ENCODE measurements at regions not wholly inside any gene's neighbourhood (a gene's known extent, or its start where the extent isn't known, plus 50 kb on each side); places are given as distances from the start of the nearest gene placed in this dataset.

GRCh38 chr2:226079196-226079595 is 679.7 kb downstream of the NYAP2 start:
- no peak for DNase-seq (ENCODE audit: low read depth)

GRCh38 chr2:226078666-226079065 is 679.2 kb downstream of the NYAP2 start:
- DNase-seq (ENCODE audit: low read depth): no peak

GRCh38 chr2:226077841-226078240 is 678.3 kb downstream of the NYAP2 start:
- no peak for DNase-seq (ENCODE audit: low read depth)

GRCh38 chr2:226077031-226077430 is 677.5 kb downstream of the NYAP2 start:
- DNase-seq (ENCODE audit: low read depth): no peak

GRCh38 chr2:226076529-226076928 is 677.0 kb downstream of the NYAP2 start:
- DNase-seq (ENCODE audit: low read depth): no peak

- DNase-seq (ENCODE audit: low read depth): no peak
These were observed 674.9 kb downstream of the NYAP2 start for GRCh38 chr2:226074391-226074790.

- DNase-seq (ENCODE audit: low read depth): no peak
These were observed 674.1 kb downstream of the NYAP2 start for GRCh38 chr2:226073496-226074160.

GRCh38 chr2:226066873-226067272 is 667.4 kb downstream of the NYAP2 start:
- no peak for DNase-seq (ENCODE audit: low read depth)

GRCh38 chr2:226066391-226066790 is 666.9 kb downstream of the NYAP2 start:
- no peak for DNase-seq (ENCODE audit: low read depth)

- DNase-seq (ENCODE audit: low read depth): no peak
These were observed 665.5 kb downstream of the NYAP2 start for GRCh38 chr2:226064932-226065570.

GRCh38 chr2:226063704-226064440 is 664.4 kb downstream of the NYAP2 start:
- DNase-seq (ENCODE audit: low read depth): no peak

GRCh38 chr2:226059961-226060627 is 660.6 kb downstream of the NYAP2 start:
- no peak for DNase-seq (ENCODE audit: low read depth)

GRCh38 chr2:226057914-226058313 is 658.4 kb downstream of the NYAP2 start:
- DNase-seq (ENCODE audit: low read depth): no peak

GRCh38 chr2:226057365-226057764 is 657.9 kb downstream of the NYAP2 start:
- no peak for DNase-seq (ENCODE audit: low read depth)

GRCh38 chr2:226052772-226053416 is 653.4 kb downstream of the NYAP2 start:
- no peak for DNase-seq (ENCODE audit: low read depth)

GRCh38 chr2:226050822-226051221 is 651.3 kb downstream of the NYAP2 start:
- DNase-seq (ENCODE audit: low read depth): no peak

- no peak for DNase-seq (ENCODE audit: low read depth)
These were observed 649.1 kb downstream of the NYAP2 start for GRCh38 chr2:226048611-226049010.

GRCh38 chr2:226045080-226045479 is 645.6 kb downstream of the NYAP2 start:
- no peak for DNase-seq (ENCODE audit: low read depth)

GRCh38 chr2:226040344-226040900 is 640.9 kb downstream of the NYAP2 start:
- DNase-seq (ENCODE audit: low read depth): no peak

- DNase-seq (ENCODE audit: low read depth): no peak
These were observed 638.0 kb downstream of the NYAP2 start for GRCh38 chr2:226037526-226037925.

- DNase-seq (ENCODE audit: low read depth): no peak
These were observed 632.4 kb downstream of the NYAP2 start for GRCh38 chr2:226031647-226032501.
